Activated CD4-positive, CD25-positive, alpha-beta regulatory T cell treated with anti-CD3 and anti-CD28 coated beads, Interleukin-2, amount 50 U/mL, for 24 hours (primary cell): ENCODE measurements at regions not wholly inside any gene's neighbourhood (a gene's known extent, or its start where the extent isn't known, plus 50 kb on each side); places are given as distances from the start of the nearest gene placed in this dataset.
"Not testable (repeated sequence)": the region's sequence is repeated elsewhere in the genome, so short reads cannot be mapped to it uniquely, and the experiment has no call there.

Experiments used
- ATAC-seq, 2 donors: fragments of 150-1000 bp; cut with Tn5 transposase; one replicate each; pipeline ENCODE4 v1.10.0; 2021; ENCODE audit warnings: mild to moderate bottlenecking in 1 of 2, moderate library complexity in 1 of 2

DNA sequence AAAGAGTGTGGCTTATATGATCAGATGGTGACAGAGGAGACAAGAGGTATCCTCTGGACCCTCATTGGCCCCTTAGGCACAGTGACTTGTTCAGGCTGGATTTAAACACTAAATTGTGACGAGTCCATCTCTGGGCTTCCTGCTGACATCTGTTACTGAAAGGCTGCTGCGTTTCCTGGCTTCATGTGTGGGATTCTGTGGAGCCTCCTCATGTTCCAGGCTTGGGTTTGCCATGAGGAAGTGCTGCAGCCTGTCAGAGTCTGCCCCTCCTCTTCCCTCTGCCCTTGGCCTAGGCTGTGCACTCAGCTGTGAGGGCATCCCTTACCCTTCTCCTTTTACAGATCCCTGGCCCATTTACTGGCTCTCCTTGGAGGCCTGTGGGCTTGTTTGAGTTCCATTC, 159.1 kb upstream of the TTC29 start:
- no peak for ATAC-seq

GRCh38 chr4:147108409-147108808, 162.7 kb upstream of the TTC29 start:
- no peak for ATAC-seq

DNA sequence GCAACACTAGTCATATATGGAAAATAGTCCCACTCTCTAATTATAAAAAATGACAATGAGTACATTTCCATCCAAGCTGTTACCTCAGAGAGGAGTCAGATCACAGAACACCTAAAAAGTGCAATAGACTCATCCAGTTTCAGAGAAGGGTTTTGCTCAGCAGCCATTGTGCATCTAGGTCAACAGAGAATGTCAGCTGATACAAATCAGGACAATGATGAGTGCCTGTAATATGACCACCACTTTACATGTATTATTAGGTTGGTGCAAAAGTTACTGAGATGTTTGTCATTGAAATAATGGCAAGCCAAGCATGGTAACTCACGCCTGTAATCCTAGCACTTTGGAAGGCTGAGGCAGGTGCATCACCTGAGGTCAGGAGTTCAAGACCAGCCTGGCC, 164.1 kb upstream of the TTC29 start:
- no peak for ATAC-seq

- ATAC-seq: no peak
These were observed 165.1 kb upstream of the TTC29 start for GRCh38 chr4:147110473-147111367.

DNA sequence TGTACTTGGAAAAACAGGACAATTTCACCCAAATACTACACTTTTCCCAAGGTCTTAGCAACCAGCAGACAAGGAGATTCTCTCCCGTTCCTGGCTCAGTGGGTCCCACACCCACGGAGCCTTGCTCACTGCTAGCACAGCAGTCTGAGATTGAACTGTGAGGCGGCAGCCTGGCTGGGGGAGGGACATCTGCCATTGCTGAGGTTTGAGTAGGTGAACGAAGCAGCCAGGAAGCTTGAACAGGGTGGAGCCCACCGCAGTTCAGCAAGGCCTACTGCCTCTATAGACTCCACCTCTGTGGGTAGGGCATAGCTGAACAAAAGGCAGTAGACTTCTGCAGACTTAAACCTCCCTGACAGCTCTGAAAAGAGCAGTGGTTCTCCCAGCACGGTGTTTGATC, 166.5 kb upstream of the TTC29 start:
- ATAC-seq: not testable (repeated sequence)

DNA sequence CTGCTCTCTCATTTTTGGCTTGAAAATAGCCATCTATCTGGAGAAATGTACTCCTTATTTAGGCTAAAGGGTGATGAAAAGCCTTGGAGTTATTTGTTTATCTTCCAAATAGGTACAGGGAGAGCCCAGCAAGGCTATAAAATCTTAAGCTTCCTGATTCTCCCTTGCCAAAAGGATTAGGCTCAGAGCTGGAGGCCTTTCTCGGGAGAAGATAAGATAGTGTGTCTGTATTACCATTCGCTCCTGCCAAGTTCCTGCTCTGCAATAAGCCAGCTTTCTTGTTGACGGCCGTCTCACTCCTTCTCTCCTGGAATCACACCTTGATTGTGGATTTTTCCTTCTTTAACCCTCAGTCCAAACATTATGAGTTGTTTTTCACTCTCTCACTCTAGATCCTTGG, 171.8 kb upstream of the TTC29 start:
- no peak for ATAC-seq

GRCh38 chr4:147118528-147118927, 172.9 kb upstream of the TTC29 start:
- no peak for ATAC-seq

DNA sequence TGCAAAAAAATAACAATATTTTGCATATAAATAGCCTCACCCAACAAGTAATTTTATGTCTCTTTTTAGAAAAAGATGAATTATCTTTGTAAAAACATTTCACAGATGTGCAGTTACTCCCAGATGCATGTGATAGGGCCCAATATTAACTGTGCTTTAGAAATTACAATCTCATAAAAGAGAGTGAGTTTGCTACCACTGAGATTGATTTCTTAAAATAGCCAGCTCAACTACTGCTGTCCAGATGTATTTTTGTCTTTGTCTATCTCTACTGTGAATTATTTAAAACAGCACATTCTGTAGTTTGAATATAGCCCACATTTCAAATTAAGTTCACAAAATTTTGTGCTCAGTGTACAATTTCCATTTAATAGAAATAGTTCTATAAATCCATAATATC, 177.0 kb upstream of the TTC29 start:
- no peak for ATAC-seq

DNA sequence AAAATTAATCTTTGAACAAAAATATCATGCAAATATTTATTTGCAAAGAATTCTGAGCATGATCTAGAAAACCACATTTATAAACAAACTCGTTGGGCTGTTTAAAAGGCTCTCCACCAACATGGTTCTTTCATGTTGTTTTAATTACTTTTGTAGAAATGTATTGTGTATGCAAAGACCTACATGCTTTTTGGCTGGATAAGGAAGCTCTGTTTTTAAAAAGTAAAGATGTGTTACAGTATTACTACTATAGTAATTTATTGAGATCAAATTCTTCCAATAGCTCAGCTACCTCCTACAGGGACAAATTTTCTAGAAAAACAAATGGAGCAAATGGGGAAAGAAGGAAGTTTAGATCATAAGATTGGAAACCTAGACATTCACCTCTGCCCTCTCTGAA, 177.5 kb upstream of the TTC29 start:
- ATAC-seq: no peak

- no peak for ATAC-seq
These were observed 183.1 kb upstream of the TTC29 start for GRCh38 chr4:147128787-147129186.

DNA sequence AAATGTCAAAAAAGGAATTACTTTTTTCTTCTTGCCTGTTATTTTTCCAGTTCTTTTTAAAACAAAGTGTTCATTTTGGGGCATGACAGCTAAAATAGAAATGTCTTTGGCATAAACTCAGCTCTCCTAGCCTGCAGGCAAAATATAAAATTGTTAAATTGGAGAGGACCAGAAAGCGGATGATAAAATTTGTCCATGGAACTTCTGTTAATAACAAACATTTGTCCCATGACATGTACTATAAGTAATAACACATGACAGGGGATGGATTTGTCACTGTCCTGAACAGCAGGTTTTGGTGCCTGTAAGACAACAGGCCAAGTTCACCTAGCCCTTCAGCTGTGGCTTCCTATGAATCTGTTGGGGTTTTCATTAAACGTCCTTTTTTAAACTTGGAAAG, 184.0 kb upstream of the TTC29 start:
- ATAC-seq: no peak

- ATAC-seq: no peak
These were observed 189.0 kb upstream of the TTC29 start for GRCh38 chr4:147134536-147135210.

GRCh38 chr4:147136310-147136709, 190.6 kb upstream of the TTC29 start:
- no peak for ATAC-seq

DNA sequence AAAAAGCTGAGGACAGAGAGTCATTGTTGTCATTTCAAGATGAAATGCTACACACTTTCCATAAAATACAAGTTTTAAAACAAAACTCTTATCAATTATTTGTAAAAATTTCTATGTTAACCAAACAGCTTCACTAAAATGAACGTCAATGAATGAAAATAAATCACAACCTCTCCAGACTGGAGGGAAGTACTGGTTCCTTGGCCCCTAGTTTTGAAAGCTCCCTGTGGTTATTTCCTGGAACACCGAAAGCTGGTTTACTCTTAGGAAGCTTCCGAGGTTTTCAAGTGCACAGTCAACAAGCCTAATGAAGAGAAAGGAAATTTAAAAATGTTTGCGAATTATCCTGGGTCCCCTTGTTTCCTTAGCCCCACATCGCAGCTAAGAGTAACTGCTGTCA, 191.1 kb upstream of the TTC29 start:
- ATAC-seq: no peak

DNA sequence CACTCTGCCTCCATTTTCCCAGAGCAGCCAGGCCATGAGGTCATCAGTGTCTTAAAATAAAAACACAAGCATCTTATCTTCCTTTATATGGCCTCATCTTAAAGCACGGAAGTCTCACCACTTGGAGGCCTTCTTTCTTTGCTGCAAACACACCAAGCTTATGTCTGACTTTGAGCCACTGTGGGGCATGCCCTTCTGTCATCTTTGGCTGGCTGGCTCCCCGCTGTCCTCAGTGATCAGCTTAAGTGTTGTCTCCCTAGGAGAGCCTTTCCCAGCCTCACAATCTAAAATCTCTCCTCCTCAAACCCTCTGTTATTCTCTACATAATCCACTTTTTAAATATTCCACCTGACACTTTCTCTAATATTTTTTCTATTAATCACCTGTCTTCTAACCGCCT, 191.6 kb upstream of the TTC29 start:
- no peak for ATAC-seq

- ATAC-seq: no peak
These were observed 192.5 kb upstream of the TTC29 start for GRCh38 chr4:147138171-147138570.

GRCh38 chr4:147139455-147140198, 194.0 kb upstream of the TTC29 start:
- ATAC-seq: no peak

DNA sequence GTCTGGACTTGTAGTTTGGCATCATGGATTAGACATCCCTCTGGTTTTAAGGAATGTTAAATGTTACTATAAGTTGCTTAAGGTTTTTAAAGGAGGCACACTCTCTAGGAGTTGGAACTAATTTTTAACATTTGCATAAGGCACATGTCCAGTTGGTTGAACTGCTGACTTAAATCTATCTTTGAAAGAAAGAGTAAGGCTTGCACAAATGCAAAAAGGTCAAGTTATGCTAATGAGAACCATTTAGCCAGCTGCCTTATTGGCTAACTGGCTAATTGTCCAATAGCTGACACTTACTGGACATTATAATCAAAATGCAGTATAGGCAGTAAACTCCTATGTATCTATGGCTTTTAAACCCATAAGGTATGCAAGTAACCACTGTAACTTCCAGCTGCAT, 206.1 kb upstream of the TTC29 start:
- ATAC-seq: no peak

DNA sequence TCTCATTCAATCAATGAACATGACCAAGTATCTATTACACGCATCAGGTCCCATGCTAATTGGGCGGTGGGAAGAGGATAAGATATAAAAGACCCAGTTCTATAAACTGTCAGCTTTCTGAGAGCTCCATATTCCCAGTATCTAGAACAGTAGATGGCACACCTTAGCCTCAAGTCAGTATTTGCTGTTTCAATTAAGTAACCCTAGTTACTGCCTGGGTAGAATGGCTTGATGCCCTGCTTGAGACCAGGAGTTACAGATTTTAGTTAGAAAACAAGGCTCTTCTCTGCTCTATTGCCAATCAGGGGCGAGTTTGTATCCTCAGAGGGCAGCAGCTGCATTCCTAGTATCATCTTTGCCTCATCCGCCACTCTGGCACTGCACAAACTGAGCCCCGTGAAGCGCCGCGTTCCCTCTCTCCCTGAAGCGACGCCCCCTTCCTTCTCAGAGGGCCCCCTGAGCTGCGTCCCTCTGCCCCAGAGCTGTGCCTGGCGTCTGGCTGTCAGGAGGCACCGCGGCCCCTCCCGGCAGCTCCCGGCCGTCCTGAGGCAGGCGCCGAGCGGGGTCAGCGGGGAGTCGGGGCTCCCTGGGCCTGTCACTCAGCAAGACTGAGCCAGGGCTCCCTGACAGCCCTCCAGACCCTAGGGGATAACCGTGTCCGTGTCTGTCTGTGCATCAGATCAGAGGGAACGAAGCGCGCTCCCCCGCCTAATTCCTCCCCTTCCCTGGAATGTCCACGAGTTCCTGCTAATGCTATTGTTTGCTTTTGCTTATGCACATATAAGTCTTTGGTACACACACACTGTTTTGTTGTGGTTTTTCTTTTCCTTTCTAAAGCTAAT, 212.4 kb upstream of the TTC29 start:
- no peak for ATAC-seq

DNA sequence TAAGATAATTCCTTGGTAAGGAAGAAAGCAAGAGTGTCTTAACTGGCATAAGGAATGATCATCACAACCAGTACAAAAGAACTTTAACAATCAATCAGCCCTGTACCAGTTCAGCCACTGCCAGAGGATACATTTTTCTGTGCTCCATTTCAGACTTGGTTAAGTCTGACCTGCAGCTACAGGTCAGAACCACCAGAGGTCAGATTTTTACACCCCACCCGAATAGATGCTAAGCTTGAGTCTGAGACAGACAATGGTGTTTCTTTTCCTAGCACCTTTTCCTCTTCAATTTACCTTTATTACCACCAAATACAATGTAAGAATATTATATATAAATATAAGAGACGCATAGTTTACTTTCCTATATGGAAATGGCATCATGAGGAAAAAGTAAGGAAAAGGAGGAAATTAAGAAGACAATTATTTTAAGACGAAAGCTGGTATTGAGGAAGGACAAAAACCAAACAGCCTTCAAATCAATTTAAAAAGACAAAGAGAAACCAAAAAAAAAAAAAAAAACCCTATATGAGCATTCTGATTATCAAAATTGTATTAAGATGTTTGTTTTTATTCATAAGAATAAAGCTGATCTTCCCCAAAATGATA, 215.3 kb upstream of the TTC29 start:
- no peak for ATAC-seq

DNA sequence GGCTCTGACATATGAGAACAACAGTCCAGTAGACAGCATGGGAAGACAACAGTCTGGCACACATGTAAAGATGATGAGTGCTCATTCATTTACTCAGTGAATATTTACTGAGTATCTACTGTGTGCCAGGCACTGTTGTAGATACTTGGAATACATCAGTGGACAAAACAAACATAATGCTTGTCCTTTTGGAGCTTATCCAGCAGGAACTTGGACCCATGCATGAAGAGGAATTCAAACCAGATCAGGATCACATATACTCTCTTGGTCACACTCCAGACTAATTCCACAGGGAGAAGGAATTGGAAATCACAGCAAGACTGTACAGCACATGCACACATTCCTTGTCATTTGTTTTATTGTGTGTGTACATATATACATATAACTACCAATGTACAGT, 217.6 kb upstream of the TTC29 start:
- no peak for ATAC-seq

GRCh38 chr4:147168200-147168599, 222.5 kb upstream of the TTC29 start:
- not testable (repeated sequence) for ATAC-seq
